Head of caudate nucleus (tissue), 42 donors: ENCODE measurements at regions not wholly inside any gene's neighbourhood (a gene's known extent, or its start where the extent isn't known, plus 50 kb on each side); places are given as distances from the start of the nearest gene placed in this dataset.

ENCODE experiments used
- DNase-seq, 42 donors: peaks; one replicate each; pipeline versions ENCODE4 v3.0.0 to v3.0.0-alpha.2; 2020 to 2021; ENCODE audit warnings: mixed read lengths in 7 of 42
- intact Hi-C: fragments of 100-400 bp; cut with DNase I; formaldehyde crosslinking; loops from one replicate; pipeline ENCODE4 v1.15.0; 2022

GRCh38 chr3:153293265-153293664 lies 131.2 kb downstream of the RAP2B start:
- no peak for DNase-seq

GRCh38 chr3:153295901-153296300 lies 133.9 kb downstream of the RAP2B start:
- intact Hi-C loops = no loop called here
- no peak for DNase-seq

More at GRCh38 chr3:153293265-153293664, 131.2 kb downstream of the RAP2B start:
- intact Hi-C loops = loop anchor here (5.0 kb wide), 1 partner anchor 131 kb away; the partner anchor contains the start of gene RAP2B

DNA sequence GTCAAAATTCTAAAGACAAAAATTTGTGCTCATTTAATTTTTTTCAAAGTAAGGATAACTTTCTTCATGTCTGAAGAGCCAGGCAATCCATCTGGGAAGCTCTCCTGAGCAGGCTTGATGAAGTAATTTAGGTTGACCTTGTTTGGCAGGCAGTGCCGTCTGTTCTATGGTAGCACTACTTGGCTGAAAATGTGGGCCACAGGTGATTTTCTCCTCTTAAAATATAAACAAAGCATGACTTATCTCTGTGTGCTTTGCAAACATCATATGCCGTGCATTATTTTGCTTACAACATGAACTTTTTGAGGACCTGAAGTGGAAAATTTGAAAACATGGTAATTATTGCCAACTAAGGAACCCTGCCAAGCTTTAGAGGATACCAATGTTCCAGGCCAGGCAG lies 143.2 kb downstream of the RAP2B start:
- intact Hi-C loops = no loop called here
- no peak for DNase-seq

DNA sequence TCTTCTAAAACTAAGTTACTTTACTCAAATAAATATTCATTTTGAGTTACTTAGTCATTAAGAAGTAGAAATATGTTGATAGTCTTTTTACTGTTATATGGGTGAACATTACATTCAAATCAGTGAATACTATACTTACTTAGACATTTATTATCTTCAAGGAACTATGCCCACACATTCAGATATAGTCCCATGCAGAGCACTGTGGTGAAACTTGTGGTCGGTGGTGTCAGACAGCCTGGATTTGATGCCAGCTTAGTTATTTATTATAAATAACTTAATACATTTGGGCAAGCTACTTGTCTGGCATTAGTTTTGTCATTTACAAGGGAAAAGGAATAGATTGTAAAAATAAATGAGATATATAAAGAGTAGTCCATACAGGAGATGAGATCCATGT lies 149.5 kb downstream of the RAP2B start:
- intact Hi-C loops = no loop called here
- DNase-seq = no peak

DNA sequence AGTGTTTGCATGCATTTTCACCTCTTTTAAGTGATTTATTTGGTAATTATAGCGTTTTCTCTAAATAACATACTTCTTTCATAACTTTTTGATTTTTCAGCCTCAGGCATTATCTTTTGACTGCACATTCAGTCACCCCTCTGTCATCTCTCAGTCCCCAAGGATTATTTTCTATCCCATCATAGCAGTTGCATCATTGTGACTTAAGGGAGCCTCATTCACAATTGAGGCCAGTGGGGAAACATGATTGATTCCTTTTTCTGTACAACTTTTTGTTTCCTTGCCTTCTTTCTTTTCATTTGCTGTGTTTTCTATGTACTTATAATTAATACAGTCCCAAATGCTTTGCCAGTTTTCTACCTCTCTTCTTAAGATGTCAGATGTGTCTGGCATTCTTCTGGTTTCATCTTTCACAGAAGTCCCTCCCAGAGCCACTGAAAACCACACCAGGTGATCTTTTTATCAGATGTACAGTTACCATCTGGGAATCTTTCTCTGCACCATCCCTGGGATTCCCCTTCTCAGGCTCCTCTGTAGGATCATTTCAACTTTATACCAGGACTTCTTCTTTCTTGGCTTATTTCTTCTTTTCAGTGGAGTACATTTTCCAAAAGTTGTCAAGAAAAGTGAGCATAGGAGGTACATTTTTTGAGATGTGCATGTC lies 151.4 kb downstream of the RAP2B start:
- no peak for DNase-seq
- intact Hi-C loops = no loop called here

DNA sequence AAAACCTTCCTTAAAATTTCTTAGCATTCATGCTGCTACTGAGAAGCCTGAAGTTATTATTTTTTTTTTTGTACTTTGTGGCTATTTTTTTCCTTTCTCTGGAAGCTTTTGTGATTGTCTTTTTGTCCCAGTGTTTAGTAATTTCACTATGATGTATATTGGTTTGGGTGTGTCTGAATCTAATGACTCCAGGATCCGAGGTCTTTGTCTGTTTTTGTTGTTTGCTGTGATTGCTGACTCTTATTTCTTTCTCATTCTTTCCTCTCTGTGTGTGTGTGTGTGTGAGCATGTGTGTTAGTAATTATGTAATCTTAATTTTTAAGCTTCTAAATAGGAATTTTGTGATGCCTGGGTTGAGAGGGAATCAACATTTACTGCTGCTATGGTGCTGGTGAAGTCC lies 152.0 kb downstream of the RAP2B start:
- intact Hi-C loops = no loop called here
- no peak for DNase-seq

DNA sequence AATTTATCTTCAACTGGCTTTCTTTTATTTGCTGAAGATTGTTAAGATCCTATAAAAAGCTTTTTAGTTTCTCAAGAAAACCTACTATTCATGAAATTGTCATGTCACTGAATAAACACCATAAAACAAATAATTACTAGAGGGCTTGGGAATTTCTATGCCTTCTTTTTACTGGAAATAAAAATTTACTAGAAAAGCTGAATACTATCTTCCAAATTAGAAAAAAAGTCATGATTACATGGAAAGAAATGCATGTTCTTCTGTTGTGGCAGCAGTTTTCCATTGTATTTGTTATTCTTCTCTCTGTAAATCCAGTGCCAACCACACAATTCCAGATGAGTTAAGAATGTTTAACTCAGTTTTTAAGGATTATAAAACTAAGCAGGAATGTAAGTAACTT lies 153.8 kb downstream of the RAP2B start:
- intact Hi-C loops = no loop called here

GRCh38 chr3:153319705-153320554 lies 157.9 kb downstream of the RAP2B start:
- DNase-seq = no peak
- intact Hi-C loops = no loop called here

More for the DNA sequence above, 153.8 kb downstream of the RAP2B start:
- no peak for DNase-seq

GRCh38 chr3:153320585-153321128 lies 158.6 kb downstream of the RAP2B start:
- intact Hi-C loops = no loop called here
- DNase-seq = no peak

DNA sequence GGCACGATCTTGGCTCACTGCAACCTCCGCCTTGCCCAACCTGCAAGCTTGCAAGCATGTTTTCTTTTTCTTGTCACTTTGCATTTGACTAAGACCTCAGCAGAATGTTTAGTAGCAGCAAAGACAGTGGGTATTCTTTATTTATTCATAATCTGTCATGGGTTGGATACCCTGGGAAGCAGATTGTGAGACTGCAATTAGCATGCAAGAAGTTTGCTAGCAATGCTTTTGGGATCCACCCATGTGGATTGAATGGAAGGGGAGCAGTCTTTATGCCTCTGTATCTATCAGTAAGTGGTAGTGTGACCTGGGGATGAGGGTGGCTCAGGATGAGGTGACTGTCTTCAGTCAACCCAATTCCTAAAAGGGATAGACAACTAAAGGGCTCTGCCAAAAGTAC lies 166.7 kb downstream of the RAP2B start:
- intact Hi-C loops = no loop called here
- no peak for DNase-seq

- intact Hi-C loops = no loop called here
- DNase-seq = no peak
Observed at GRCh38 chr3:153330901-153331300, 168.9 kb downstream of the RAP2B start.

DNA sequence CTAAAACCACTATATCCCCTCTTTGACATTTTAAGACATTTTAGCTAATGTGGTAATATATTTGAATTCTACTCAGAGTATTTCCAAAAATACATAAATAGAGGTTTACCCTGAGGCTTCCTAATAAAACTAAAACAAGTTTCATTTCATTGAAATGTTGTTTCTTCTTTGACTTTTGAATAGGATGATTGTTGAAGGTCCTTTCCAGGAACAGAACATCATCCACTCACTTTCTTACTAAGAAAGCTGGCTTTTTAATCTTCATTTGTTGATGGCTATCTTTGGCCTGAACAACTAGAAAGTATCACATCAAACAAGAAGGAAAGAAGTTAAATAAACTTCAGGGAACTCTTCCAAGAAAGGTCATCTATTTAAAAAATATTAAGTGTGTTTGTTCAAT lies 169.7 kb downstream of the RAP2B start:
- intact Hi-C loops = no loop called here

DNA sequence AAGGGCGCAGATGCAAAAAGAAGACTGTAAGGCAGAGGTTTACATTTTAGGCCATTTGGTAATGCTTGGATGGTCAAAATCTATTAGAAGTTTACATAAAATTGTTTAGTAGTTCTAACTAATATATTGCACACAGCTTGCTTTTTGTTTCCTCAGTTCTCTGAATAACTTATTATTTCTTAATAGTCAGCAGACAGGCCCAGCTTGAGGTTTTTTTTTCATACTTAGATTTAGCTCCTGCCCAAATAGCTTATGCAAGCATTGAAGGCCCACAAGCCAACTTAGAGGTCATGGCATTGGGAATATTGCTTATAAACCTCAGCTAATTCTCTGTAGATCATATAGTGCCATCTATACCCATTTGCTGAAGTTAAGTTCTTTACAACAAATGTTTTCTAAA lies 172.5 kb downstream of the RAP2B start:
- DNase-seq = no peak
- intact Hi-C loops = no loop called here

More for the DNA sequence above, 169.7 kb downstream of the RAP2B start:
- no peak for DNase-seq

GRCh38 chr3:153337369-153337768 lies 175.3 kb downstream of the RAP2B start:
- intact Hi-C loops = no loop called here
- no peak for DNase-seq

DNA sequence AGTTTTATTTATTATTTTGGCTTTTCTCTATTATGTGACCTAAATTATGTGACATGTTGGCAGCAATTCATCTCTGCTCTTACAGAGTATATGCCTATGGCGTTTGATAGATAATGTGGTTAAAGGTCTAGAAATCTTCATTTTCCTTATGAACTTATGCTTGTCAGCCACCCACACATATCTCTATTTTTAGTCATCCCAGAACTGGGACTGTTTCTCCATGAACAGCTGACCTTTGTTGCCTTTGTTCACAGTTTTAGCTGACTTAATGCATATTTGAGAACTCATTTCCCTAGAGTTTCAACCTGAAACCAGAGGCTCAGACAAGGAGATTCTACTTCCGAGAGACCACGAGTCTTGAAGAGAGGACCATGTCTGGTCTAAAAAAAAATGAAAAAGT lies 176.5 kb downstream of the RAP2B start:
- intact Hi-C loops = no loop called here
- no peak for DNase-seq

DNA sequence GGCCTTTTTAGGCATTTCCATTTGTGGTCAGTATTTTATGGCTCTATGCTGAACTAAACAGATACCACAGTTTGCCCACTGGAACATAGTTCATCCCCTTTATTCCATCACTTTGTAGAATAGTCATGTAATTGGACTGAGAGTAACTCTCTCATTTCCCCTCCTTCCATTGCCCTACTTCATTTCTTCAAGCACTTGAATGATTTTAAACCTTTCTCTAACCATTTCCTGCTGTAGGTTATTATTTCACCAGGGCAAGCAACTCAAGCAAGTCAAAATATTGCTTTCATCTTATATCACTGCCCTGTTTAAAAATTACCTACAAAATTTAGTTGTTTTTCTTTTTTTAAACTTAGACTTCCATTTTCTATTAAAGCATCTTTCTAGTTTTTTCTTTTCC lies 177.0 kb downstream of the RAP2B start:
- intact Hi-C loops = no loop called here
- DNase-seq = no peak

DNA sequence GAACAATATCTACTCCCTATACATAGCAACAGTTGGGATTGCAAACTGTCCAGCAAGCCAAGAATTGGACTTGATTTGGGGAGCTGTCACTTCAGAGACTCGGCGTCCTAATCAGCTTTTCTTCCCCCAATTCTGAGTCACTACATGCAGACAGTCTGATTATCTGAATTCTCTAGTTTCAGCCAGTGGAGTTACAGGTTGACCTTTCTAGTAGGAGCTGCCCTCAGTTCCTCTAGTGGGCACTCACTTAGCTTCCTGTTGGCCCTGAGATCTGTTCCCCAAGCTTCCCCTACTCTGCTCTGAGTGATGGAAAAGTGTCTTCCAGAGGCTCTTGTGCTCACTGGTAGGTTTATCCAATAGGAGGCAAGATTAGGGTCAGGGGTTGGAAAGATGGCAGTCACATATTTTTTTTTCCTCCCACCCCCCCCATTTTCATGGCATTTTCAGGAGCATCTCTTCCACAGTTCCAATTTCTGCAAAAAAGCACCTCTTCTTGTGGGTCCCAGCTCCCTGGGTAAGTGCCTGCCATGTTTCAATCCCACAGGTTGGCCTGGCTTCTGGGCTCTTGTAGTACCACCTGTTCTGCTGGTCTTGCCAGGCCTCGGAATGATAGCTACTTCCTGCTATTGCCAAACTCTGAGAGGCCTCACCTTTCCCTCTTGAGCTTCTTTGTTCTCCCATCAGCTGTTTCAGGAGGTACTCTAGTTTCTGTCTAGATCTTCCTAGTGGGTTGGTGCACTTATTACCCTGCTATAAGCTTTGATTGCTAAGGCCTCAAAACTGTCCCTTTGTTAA lies 182.2 kb downstream of the RAP2B start:
- intact Hi-C loops = no loop called here

DNA sequence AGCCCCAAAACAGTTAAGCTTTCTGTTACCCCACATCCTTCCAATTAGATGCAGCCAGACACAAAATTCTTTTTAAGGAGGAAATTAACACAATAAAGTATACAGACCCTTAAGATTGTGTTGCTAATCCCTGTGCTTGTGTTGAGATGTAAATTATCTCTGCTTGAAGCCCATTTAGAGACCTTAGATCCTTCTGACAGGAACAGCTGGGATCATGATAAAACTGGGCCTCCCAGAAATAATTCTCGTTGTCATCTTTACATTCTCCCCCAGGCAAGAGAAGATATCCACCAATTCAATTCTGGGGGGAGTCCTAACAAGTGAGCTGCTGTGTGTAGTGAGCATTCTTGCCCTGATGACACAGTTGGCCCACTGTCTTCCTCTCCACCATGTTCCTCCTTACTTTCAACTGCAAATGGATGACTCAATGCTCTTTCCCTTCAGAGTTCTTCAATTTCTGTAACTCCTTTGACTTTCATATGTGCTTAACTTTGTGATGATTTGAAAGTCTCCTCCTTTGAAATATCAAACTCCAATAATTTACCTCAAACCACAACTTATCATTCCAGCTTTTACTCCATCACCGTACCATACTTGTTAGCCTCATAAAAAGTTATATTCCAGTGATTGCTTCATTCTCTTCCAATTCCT lies 186.6 kb downstream of the RAP2B start:
- intact Hi-C loops = no loop called here
- DNase-seq = no peak

More for the DNA sequence above, 182.2 kb downstream of the RAP2B start:
- no peak for DNase-seq

- intact Hi-C loops = no loop called here
- no peak for DNase-seq
Observed at GRCh38 chr3:153349108-153349499, 187.1 kb downstream of the RAP2B start.
